H9 (cell line): ENCODE measurements at regions not wholly inside any gene's neighbourhood (a gene's known extent, or its start where the extent isn't known, plus 50 kb on each side); places are given as distances from the start of the nearest gene placed in this dataset.

ENCODE experiments used
- DNase-seq: peaks from one replicate; pipeline ENCODE4 v3.0.0-alpha.2; 2017
- H2AFZ ChIP-seq: one replicate; pipeline ENCODE4 v1.6.1; 2013; ENCODE audit warnings: mild to moderate bottlenecking, low read length, control low read depth, moderate library complexity
- H2AK5ac ChIP-seq: 2 replicates; pipeline ENCODE4 v1.6.1; 2013; ENCODE audit warnings: low read length, control low read depth, mixed read lengths; ENCODE audit not compliant: insufficient read length
- H2BK120ac ChIP-seq: one replicate; pipeline ENCODE4 v1.6.1; 2013; ENCODE audit warnings: low read depth, mild to moderate bottlenecking, low read length, control low read depth, inconsistent platforms; ENCODE audit not compliant: poor library complexity, severe bottlenecking
- H2BK12ac ChIP-seq: 2 replicates; pipeline ENCODE4 v1.6.1; 2013; ENCODE audit warnings: low read length, control low read depth, mixed read lengths, low read depth; ENCODE audit not compliant: insufficient read length
- H2BK15ac ChIP-seq: 2 replicates; pipeline ENCODE4 v1.6.1; 2013; ENCODE audit warnings: low read depth, low read length, control low read depth
- H2BK20ac ChIP-seq: one replicate; pipeline ENCODE4 v1.6.1; 2013; ENCODE audit warnings: low read depth, mild to moderate bottlenecking, low read length, control low read depth, inconsistent platforms; ENCODE audit not compliant: poor library complexity, severe bottlenecking
- H2BK5ac ChIP-seq: 2 replicates; pipeline ENCODE4 v1.6.1; 2013; ENCODE audit warnings: low read length, control low read depth, mixed read lengths; ENCODE audit not compliant: insufficient read length
- H3K14ac ChIP-seq: 2 replicates; pipeline ENCODE4 v1.6.1; 2013; ENCODE audit warnings: low read length, control low read depth; ENCODE audit not compliant: insufficient read depth
- H3K18ac ChIP-seq: 2 replicates; pipeline ENCODE4 v1.6.1; 2013; ENCODE audit warnings: low read depth, mild to moderate bottlenecking, mixed read lengths, low read length, control low read depth; ENCODE audit not compliant: insufficient read length
- H3K23ac ChIP-seq: 2 replicates; pipeline ENCODE4 v1.6.1; 2013; ENCODE audit warnings: low read length, control low read depth, mixed read lengths, low read depth; ENCODE audit not compliant: insufficient read length
- H3K23me2 ChIP-seq: 2 replicates; pipeline ENCODE4 v1.6.1; 2013; ENCODE audit warnings: low read depth, mild to moderate bottlenecking, mixed read lengths, low read length, control low read depth; ENCODE audit not compliant: insufficient read length, poor library complexity, severe bottlenecking
- H3K27ac ChIP-seq: 2 replicates; pipeline ENCODE4 v1.5.1; 2013; ENCODE audit warnings: low read length, control low read depth, mixed read lengths, low read depth; ENCODE audit not compliant: insufficient read length
- H3K27me3 ChIP-seq: 2 replicates; pipeline ENCODE4 v1.6.1; 2013; ENCODE audit warnings: low read length, control low read depth, inconsistent platforms; ENCODE audit not compliant: insufficient read depth
- H3K4ac ChIP-seq: 2 replicates; pipeline ENCODE4 v1.6.1; 2013; ENCODE audit warnings: low read depth, mild to moderate bottlenecking, control low read depth, inconsistent platforms, low read length, moderate library complexity
- H3K4me1 ChIP-seq: 2 replicates; pipeline ENCODE4 v1.6.1; 2013; ENCODE audit warnings: low read length, control low read depth, inconsistent platforms; ENCODE audit not compliant: insufficient read depth
- H3K4me2 ChIP-seq: 2 replicates; pipeline ENCODE4 v1.6.1; 2013; ENCODE audit warnings: low read length, control low read depth, mixed read lengths; ENCODE audit not compliant: insufficient read length, insufficient read depth
- H3K56ac ChIP-seq: 2 replicates; pipeline ENCODE4 v1.6.1; 2013; ENCODE audit warnings: low read depth, mild to moderate bottlenecking, mixed read lengths, low read length, control low read depth; ENCODE audit not compliant: insufficient read length
- H3K79me1 ChIP-seq: 2 replicates; pipeline ENCODE4 v1.6.1; 2013; ENCODE audit warnings: low read depth, mild to moderate bottlenecking, moderate library complexity, low read length, control low read depth, inconsistent platforms; ENCODE audit not compliant: insufficient read depth, poor library complexity, severe bottlenecking
- H3K79me2 ChIP-seq: 2 replicates; pipeline ENCODE4 v1.6.1; 2013; ENCODE audit warnings: low read length, control low read depth, inconsistent platforms; ENCODE audit not compliant: insufficient read depth
- H3K9ac ChIP-seq: 2 replicates; pipeline ENCODE4 v1.6.1; 2013; ENCODE audit warnings: low read length, control low read depth, mixed read lengths; ENCODE audit not compliant: insufficient read length; ENCODE audit errors: extremely low read depth
- H3K9me3 ChIP-seq: one replicate; pipeline ENCODE4 v1.6.1; 2013; ENCODE audit warnings: low read depth, low read length, inconsistent platforms; ENCODE audit not compliant: control insufficient read depth
- H3T11ph ChIP-seq: one replicate; pipeline ENCODE4 v1.6.1; 2013; ENCODE audit warnings: mild to moderate bottlenecking, low read length, control low read depth, inconsistent platforms
- H4K20me1 ChIP-seq: one replicate; pipeline ENCODE4 v1.6.1; 2013; ENCODE audit not compliant: control insufficient read depth, insufficient read length, insufficient read depth
- H4K5ac ChIP-seq: 2 replicates; pipeline ENCODE4 v1.6.1; 2013; ENCODE audit warnings: low read depth, mild to moderate bottlenecking, mixed read lengths, low read length, control low read depth; ENCODE audit not compliant: insufficient read length
- H4K8ac ChIP-seq: replicated peaks from 2 replicates; pipeline ENCODE4 v1.6.1; 2013; ENCODE audit warnings: low read length, control low read depth, mixed read lengths, low read depth; ENCODE audit not compliant: insufficient read length
- H4K91ac ChIP-seq: 2 replicates; pipeline ENCODE4 v1.6.1; 2013; ENCODE audit warnings: low read depth, mild to moderate bottlenecking, moderate library complexity, mixed read lengths, low read length, control low read depth; ENCODE audit not compliant: insufficient read length
- H3K27ac Mint-ChIP-seq, 3 experiments: 2 replicates in 2 of 3; 3 replicates in 1 of 3; pipeline ENCODE4 v1.8.0; 2020 to 2021; ENCODE audit warnings: mixed read lengths in 3 of 3, mild to moderate bottlenecking in 1 of 3, moderate library complexity in 1 of 3
- H3K27me3 Mint-ChIP-seq: 2 replicates; pipeline ENCODE4 v1.8.0; 2021; ENCODE audit warnings: low read depth, mild to moderate bottlenecking, moderate library complexity, mixed read lengths
- H3K36me3 Mint-ChIP-seq, 3 experiments: 2 replicates in 2 of 3; 3 replicates in 1 of 3; pipeline ENCODE4 v1.8.0; 2020 to 2021; ENCODE audit warnings: low read depth in 3 of 3, mixed read lengths in 3 of 3; ENCODE audit not compliant: insufficient read depth in 1 of 3
- H3K4me1 Mint-ChIP-seq, 2 experiments: 2 replicates each; pipeline ENCODE4 v1.8.0; 2020; ENCODE audit warnings: mixed read lengths in 2 of 2
- H3K4me3 Mint-ChIP-seq, 2 experiments: 2 replicates in 1 of 2; 3 replicates in 1 of 2; pipeline ENCODE4 v1.8.0; 2020 to 2021; ENCODE audit warnings: mild to moderate bottlenecking in 2 of 2, mixed read lengths in 2 of 2, moderate library complexity in 1 of 2
- H3K9me3 Mint-ChIP-seq, 2 experiments: 2 replicates in 1 of 2; 3 replicates in 1 of 2; pipeline ENCODE4 v1.8.0; 2020; ENCODE audit warnings: mild to moderate bottlenecking in 2 of 2, mixed read lengths in 2 of 2, moderate library complexity in 1 of 2
- WGBS: extraction: QIAGEN DNeasy Blood & Tissue Kit; methylation state at CpG from one replicate; pipeline ENCODE4 v1.1.7; 2013; ENCODE audit warnings: missing lambda C conversion rate, low lambda C conversion rate, mixed read lengths; ENCODE audit not compliant: insufficient read length; ENCODE audit errors: extremely low coverage; 5-methylcytosine and 5-hydroxymethylcytosine counted together
- TF ChIP-seq, protein P1 (sequence below): fragments of 200-600 bp; sonication (generic); conservative IDR thresholded peaks from 3 replicates; pipeline ENCODE4 v1.8.0; 2021; ENCODE audit warnings: antibody characterized with exemption, mild to moderate bottlenecking

DNA sequence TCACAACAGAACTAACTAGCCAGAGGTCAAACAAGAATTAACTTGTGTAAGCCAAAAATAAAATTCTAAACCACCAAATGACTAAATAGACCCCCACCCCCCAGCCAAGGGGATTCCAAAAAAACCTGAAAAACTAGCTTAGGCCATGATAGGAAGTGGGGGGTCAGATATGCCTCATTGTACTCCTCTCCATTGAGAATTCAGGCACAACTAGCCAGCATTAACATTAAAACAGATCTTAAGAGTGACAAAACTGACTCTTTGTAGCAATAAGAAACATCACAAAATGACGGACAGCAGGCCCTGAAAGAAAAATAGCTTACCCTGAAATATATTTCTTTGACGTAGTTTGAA lies 103.0 kb upstream of the ETV3 start:
- Histone ChIP-seq H2BK15ac (no peak overlapping the region), H3K9me3 (no peaks in the 10 kb centered on the region), H2AK5ac (no peak overlapping the region), H3K79me2 (no peaks in the 10 kb centered on the region), H3K56ac (no peak overlapping the region), H3K23ac (no peak overlapping the region), H4K91ac (no peak overlapping the region), H2BK5ac (no peak overlapping the region), H4K5ac (no peak overlapping the region), H3K4me1 (no peaks in the 10 kb centered on the region; the same call in 1 of the 2 replicates), H3K23me2 (no peaks in the 10 kb centered on the region), H3K14ac (no peak overlapping the region), H3K27me3 (no peaks in the 10 kb centered on the region), H2BK12ac (no peak overlapping the region), H2BK120ac (no peak overlapping the region), H4K8ac (no peak overlapping the region), H3K4me2 (no peak overlapping the region), H3K27ac (no peak overlapping the region), H3K79me1 (no peaks in the 10 kb centered on the region), H3K4ac (no peak overlapping the region), H3K18ac (no peak overlapping the region), H3K9ac (no peak overlapping the region), H2AFZ (no peak overlapping the region), H4K20me1 (no peaks in the 10 kb centered on the region), H3T11ph (no peak overlapping the region), H2BK20ac (no peak overlapping the region)
- TF ChIP-seq, protein P1, sequence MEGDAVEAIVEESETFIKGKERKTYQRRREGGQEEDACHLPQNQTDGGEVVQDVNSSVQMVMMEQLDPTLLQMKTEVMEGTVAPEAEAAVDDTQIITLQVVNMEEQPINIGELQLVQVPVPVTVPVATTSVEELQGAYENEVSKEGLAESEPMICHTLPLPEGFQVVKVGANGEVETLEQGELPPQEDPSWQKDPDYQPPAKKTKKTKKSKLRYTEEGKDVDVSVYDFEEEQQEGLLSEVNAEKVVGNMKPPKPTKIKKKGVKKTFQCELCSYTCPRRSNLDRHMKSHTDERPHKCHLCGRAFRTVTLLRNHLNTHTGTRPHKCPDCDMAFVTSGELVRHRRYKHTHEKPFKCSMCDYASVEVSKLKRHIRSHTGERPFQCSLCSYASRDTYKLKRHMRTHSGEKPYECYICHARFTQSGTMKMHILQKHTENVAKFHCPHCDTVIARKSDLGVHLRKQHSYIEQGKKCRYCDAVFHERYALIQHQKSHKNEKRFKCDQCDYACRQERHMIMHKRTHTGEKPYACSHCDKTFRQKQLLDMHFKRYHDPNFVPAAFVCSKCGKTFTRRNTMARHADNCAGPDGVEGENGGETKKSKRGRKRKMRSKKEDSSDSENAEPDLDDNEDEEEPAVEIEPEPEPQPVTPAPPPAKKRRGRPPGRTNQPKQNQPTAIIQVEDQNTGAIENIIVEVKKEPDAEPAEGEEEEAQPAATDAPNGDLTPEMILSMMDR: no peak
- Mint-ChIP-seq H3K36me3 (no peaks in the 10 kb centered on the region), H3K27ac (peak overlapping the region; percentile 37 to 90 (median 71); a peak in 5 of 7 replicates), H3K4me3 (no peak overlapping the region; a peak in 1 of 5 replicates), H3K4me1 (peaks cover 39 to 44% of the 10 kb centered on the region in 2 experiments), H3K27me3 (no peaks in the 10 kb centered on the region), H3K9me3 (peaks cover 0 to 3% of the 10 kb centered on the region in 2 experiments; a peak in 1 of 5 replicates)
- no peak for DNase-seq
- no CpG with 5 or more reads among the region's 2 CpGs for WGBS
